ENCODE measurements at regions not wholly inside any gene's neighbourhood (a gene's known extent, or its start where the extent isn't known, plus 50 kb on each side); places are given as distances from the start of the nearest gene placed in this dataset.

- no peak for TF ChIP-seq POLR2A (IDR thresholded peaks at IDR 0.05)
- TF ChIP-seq CTCF (IDR thresholded peaks at IDR 0.05), result no peak
- Histone ChIP-seq H3K4me1 (peaks cover 4 to 32% (median 10%) of the 10 kb centered on the region in 3 donors), H3K9me3 (no peaks in the 10 kb centered on the region), H3K4me3 (no peak overlapping the region), H3K27me3 (peaks cover 0 to 10% (median 0%) of the 10 kb centered on the region in 4 donors), H3K36me3 (no peaks in the 10 kb centered on the region), H3K27ac (peak overlapping the region in 1 of 4 donors; percentile 29)
- intact Hi-C loops (cut with DNase I), result no loop called here
- no peak for DNase-seq
- 47 to 75% methylated on average over 2 to 3 of the region's 3 CpGs for WGBS, 2 donors
Measured at GRCh38 chr1:114342376-114342775, 168.6 kb downstream of the TRIM33 start.

GRCh38 chr1:114341856-114342255 lies 169.1 kb downstream of the TRIM33 start:
- peaks cover 0 to 15% (median 0%) of the 10 kb centered on the region in 4 donors for H3K27me3 ChIP-seq
- WGBS, 2 donors, result 21% methylated on average over 6 of the region's 6 CpGs
- peak overlapping the region in 2 of 4 donors; percentile 12 to 29 for H3K27ac ChIP-seq

GRCh38 chr1:114341299-114341698 lies 169.7 kb downstream of the TRIM33 start:
- DNase-seq, result no peak
- TF ChIP-seq POLR2A (IDR thresholded peaks at IDR 0.05) (no peak), CTCF (IDR thresholded peaks at IDR 0.05) (no peak)
- H3K9me3 ChIP-seq, result no peaks in the 10 kb centered on the region
- peaks cover 4 to 26% (median 8%) of the 10 kb centered on the region in 3 donors for H3K4me1 ChIP-seq
- no peaks in the 10 kb centered on the region for H3K36me3 ChIP-seq
- peaks cover 0 to 15% (median 0%) of the 10 kb centered on the region in 4 donors for H3K27me3 ChIP-seq
- H3K4me3 ChIP-seq, result no peak overlapping the region
- H3K27ac ChIP-seq, result peak overlapping the region in 1 of 4 donors; percentile 29
- intact Hi-C loops (cut with DNase I), result no loop called here
- 67 to 85% methylated on average over 3 of the region's 3 CpGs for WGBS, 2 donors

More at GRCh38 chr1:114341856-114342255, 169.1 kb downstream of the TRIM33 start:
- Histone ChIP-seq H3K4me3 (no peak overlapping the region), H3K9me3 (no peaks in the 10 kb centered on the region), H3K36me3 (no peaks in the 10 kb centered on the region), H3K4me1 (peaks cover 4 to 30% (median 10%) of the 10 kb centered on the region in 3 donors)
- intact Hi-C loops (cut with DNase I), result no loop called here
- DNase-seq, result no peak
- no peak for TF ChIP-seq CTCF (IDR thresholded peaks at IDR 0.05)
- no peak for TF ChIP-seq POLR2A (IDR thresholded peaks at IDR 0.05)

- intact Hi-C loops (cut with DNase I), result no loop called here
- H3K36me3 ChIP-seq, result no peaks in the 10 kb centered on the region
- no peaks in the 10 kb centered on the region for H3K9me3 ChIP-seq
- no peak overlapping the region for H3K4me3 ChIP-seq
- WGBS, 2 donors, result 88 to 92% methylated on average over 1 of the region's 1 CpG
- DNase-seq, result no peak
- TF ChIP-seq POLR2A (IDR thresholded peaks at IDR 0.05) (no peak), CTCF (IDR thresholded peaks at IDR 0.05) (no peak)
- no peak overlapping the region for H3K27ac ChIP-seq
- H3K27me3 ChIP-seq, result peaks cover 0 to 15% (median 0%) of the 10 kb centered on the region in 4 donors
- H3K4me1 ChIP-seq, result peaks cover 1 to 26% (median 5%) of the 10 kb centered on the region in 3 donors
Measured at GRCh38 chr1:114340892-114341291, 170.1 kb downstream of the TRIM33 start.

- Histone ChIP-seq H3K27ac (no peak overlapping the region), H3K4me3 (no peak overlapping the region), H3K4me1 (peaks cover 0 to 25% (median 0%) of the 10 kb centered on the region in 3 donors), H3K36me3 (no peaks in the 10 kb centered on the region), H3K9me3 (no peaks in the 10 kb centered on the region), H3K27me3 (peaks cover 0 to 19% (median 0%) of the 10 kb centered on the region in 4 donors)
- intact Hi-C loops (cut with DNase I), result no loop called here
- no peak for DNase-seq
- TF ChIP-seq POLR2A (IDR thresholded peaks at IDR 0.05) (no peak), CTCF (IDR thresholded peaks at IDR 0.05) (no peak)
- 72 to 82% methylated on average over 6 of the region's 6 CpGs for WGBS, 2 donors
Measured at GRCh38 chr1:114339379-114339778, 171.6 kb downstream of the TRIM33 start.

All from esophagus squamous epithelium (tissue), 5 donors.